ENCODE measurements at regions not wholly inside any gene's neighbourhood (a gene's known extent, or its start where the extent isn't known, plus 50 kb on each side); places are given as distances from the start of the nearest gene placed in this dataset.

GRCh38 chr13:76387566-76387965, 498.6 kb downstream of the KCTD12 start:
- no peak overlapping the region for H3K27ac ChIP-seq (ENCODE audit: low read length)
- DNase-seq (no peak), ATAC-seq (no peak)
- intact Hi-C loops (cut with DNase I), result no loop called here
- H3K4me3 ChIP-seq (ENCODE audit: low read length), result no peak overlapping the region
- WGBS, result 89% methylated on average over 1 of the region's 1 CpG
- H3K27me3 ChIP-seq (ENCODE audit: control insufficient read depth, insufficient read depth), result no peaks in the 10 kb centered on the region
- no peaks in the 10 kb centered on the region for H3K4me1 ChIP-seq (ENCODE audit: control insufficient read depth, insufficient read depth, low read length)
- H3K9me3 ChIP-seq (ENCODE audit: control insufficient read depth, low read length), result no peaks in the 10 kb centered on the region

- no peak for ATAC-seq
- H3K27ac ChIP-seq (ENCODE audit: low read length), result no peak overlapping the region
These were observed 499.9 kb downstream of the KCTD12 start for GRCh38 chr13:76386321-76386720.

DNA sequence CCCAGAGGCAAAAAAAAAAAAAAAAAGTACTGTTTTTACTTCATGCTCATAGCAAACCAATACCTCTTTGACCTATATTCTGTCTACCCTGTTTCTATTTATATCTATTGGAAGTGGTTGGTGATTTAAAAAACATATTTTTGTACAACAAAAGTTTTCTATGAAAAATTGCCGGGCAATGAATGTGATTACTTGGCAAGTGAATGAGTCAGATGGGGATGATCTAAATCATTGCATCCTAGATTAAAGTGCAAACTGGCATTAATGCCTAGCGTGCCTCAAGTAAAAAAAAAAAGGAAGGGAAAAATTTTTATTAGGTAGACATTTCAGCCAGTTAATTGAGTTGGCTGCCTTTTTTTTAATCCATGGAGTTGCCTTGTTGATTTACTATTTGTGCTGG, 500.6 kb downstream of the KCTD12 start:
- no peak overlapping the region for H3K27ac ChIP-seq (ENCODE audit: low read length)
- H3K4me1 ChIP-seq (ENCODE audit: control insufficient read depth, insufficient read depth, low read length), result no peaks in the 10 kb centered on the region
- WGBS, result 87% methylated on average over 2 of the region's 2 CpGs
- H3K4me3 ChIP-seq (ENCODE audit: low read length), result no peak overlapping the region
- ATAC-seq (no peak), DNase-seq (no peak)
- H3K9me3 ChIP-seq (ENCODE audit: control insufficient read depth, low read length), result no peaks in the 10 kb centered on the region
- intact Hi-C loops (cut with DNase I), result no loop called here
- no peaks in the 10 kb centered on the region for H3K27me3 ChIP-seq (ENCODE audit: control insufficient read depth, insufficient read depth)

More at GRCh38 chr13:76386321-76386720, 499.9 kb downstream of the KCTD12 start:
- Histone ChIP-seq H3K27me3 (ENCODE audit: control insufficient read depth, insufficient read depth) (no peaks in the 10 kb centered on the region), H3K4me1 (ENCODE audit: control insufficient read depth, insufficient read depth, low read length) (no peaks in the 10 kb centered on the region), H3K4me3 (ENCODE audit: low read length) (no peak overlapping the region), H3K9me3 (ENCODE audit: control insufficient read depth, low read length) (no peaks in the 10 kb centered on the region)
- intact Hi-C loops (cut with DNase I), result no loop called here
- DNase-seq, result no peak
- 94% methylated on average over 3 of the region's 3 CpGs for WGBS

DNA sequence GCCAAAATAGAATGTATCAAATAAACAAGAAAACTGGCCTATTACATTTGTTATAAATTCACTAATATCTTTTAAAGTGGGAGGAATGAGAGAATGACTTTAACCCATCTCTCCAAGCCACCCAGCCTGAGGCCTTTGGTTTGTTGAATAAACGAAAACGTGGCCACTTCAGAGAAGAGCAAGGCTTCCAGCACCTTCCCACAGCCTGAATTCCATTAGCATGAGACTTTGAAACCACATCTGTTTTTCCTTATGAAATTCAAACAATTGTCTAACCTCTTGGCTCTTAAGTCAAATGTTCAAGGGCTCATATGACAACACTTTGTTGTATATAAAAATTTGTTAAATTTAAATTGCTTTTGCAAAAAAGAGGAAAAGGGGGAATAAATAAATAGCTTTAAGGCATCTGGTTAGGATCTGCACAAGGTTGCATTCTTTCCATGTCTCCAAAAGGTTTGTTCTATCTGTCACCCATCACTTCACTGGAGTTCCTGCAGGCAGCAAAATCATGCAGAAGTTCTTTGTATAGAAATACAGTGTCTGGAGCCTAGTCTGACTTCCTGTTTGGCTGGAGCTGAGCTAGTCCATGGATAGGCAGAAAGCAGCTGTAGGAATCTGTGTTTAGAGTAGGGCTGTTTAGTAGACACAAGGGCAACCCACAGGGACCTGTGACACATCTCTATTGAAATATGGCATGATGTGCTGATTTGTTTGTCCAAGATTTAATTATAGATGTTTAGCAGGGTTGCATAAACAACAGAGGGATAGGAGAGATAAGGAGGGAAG, 502.3 kb downstream of the KCTD12 start:
- no peak for DNase-seq
- intact Hi-C loops (cut with DNase I), result no loop called here

DNA sequence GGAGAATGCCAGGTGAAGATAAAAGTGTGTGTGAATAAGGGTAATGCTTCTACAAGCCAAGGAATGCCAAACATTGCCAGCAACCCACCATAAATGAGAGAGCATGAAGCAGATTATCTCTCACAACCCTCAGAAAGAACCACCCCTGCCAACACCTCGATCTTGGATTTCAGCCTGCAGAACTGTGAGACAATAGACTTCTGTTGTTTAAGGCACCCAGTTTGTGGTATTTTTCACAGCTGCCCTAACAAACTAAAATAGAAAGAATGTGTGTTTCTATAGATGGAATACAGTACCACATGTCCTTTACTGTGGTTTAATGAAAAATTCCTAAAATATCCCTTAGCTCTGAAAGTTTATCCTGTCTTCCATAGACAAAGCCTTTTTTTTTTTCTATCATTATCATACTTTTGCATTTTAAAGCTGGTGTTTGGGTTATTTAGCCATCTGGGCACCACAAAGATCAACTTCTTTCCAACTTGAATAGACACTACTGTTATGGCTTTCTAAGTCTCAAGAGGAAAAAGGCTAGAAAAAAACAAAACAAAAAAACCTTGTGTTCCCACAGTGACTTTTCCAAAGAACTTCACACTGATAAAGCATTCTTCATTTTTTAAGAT, 505.6 kb downstream of the KCTD12 start:
- Histone ChIP-seq H3K27me3 (ENCODE audit: control insufficient read depth, insufficient read depth) (no peaks in the 10 kb centered on the region), H3K4me3 (ENCODE audit: low read length) (no peak overlapping the region), H3K27ac (ENCODE audit: low read length) (no peak overlapping the region), H3K4me1 (ENCODE audit: control insufficient read depth, insufficient read depth, low read length) (no peaks in the 10 kb centered on the region), H3K9me3 (ENCODE audit: control insufficient read depth, low read length) (no peaks in the 10 kb centered on the region)
- DNase-seq, result no peak
- intact Hi-C loops (cut with DNase I), result no loop called here
- no peak for ATAC-seq
- WGBS, result 63% methylated on average over 1 of the region's 1 CpG

More for the DNA sequence above, 502.3 kb downstream of the KCTD12 start:
- WGBS, result 38% methylated on average over 2 of the region's 2 CpGs
- ATAC-seq, result no peak
- Histone ChIP-seq H3K4me3 (ENCODE audit: low read length) (no peak overlapping the region), H3K27me3 (ENCODE audit: control insufficient read depth, insufficient read depth) (no peaks in the 10 kb centered on the region), H3K9me3 (ENCODE audit: control insufficient read depth, low read length) (no peaks in the 10 kb centered on the region), H3K4me1 (ENCODE audit: control insufficient read depth, insufficient read depth, low read length) (no peaks in the 10 kb centered on the region), H3K27ac (ENCODE audit: low read length) (no peak overlapping the region)

DNA sequence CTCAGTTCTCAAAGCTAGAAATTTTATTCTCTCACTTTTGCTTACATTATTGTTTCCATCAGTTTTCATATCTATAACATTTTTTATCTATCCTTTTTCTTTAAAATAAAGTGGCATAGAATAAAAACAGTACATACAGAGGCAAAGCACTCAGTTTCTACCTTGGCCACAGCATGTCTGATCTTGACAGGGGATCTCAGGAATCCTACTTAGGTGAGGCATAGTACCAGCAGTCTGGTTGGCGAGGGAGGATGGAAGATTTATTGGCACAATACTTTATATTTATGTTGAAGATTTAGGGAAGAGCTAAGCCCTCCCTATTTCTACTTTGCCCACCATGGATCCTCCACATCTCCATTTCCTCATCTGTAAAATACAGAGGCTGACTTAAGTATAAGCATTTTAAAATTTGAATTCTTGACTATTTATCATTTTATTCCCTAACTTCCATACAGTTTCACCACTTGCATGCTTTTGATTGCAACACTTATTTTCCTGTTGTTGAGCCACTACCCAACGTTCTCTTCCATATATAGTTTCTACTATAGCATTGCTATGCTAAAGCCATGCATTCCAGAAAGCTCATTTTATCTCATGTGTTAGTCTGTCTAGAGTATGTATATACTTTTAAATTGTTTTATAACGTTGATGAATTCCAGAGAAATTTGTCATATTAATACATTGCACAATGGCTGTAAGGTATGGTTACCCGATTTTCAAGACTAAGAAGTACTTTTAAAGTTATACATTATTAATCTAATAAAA, 506.7 kb downstream of the KCTD12 start:
- Histone ChIP-seq H3K27ac (ENCODE audit: low read length) (no peak overlapping the region), H3K27me3 (ENCODE audit: control insufficient read depth, insufficient read depth) (no peaks in the 10 kb centered on the region), H3K4me3 (ENCODE audit: low read length) (no peak overlapping the region), H3K9me3 (ENCODE audit: control insufficient read depth, low read length) (no peaks in the 10 kb centered on the region), H3K4me1 (ENCODE audit: control insufficient read depth, insufficient read depth, low read length) (no peaks in the 10 kb centered on the region)
- ATAC-seq, result no peak
- 83% methylated on average over 4 of the region's 4 CpGs for WGBS
- intact Hi-C loops (cut with DNase I), result no loop called here
- no peak for DNase-seq

DNA sequence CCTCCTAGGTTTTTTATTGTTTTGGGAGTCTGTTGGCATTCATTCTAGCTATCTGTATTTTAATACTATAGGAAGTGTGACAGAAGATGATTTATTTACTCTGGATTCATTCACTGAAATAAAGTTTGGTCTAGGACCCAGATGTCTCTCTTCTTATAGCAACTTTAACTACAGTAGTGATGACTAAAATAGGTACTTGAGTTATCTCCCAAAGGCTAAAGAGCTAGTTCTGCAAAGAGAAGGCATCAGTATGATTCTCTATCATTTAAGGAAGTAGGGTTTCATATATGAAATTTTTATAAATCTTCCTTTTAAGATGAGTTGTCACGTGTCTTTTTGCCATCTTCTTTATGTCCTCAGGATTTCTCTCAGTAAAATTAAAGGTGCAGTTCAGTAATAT, 507.4 kb downstream of the KCTD12 start:
- DNase-seq (no peak), ATAC-seq (no peak)
- H3K4me3 ChIP-seq (ENCODE audit: low read length), result no peak overlapping the region
- no peak overlapping the region for H3K27ac ChIP-seq (ENCODE audit: low read length)
- intact Hi-C loops (cut with DNase I), result no loop called here
- H3K4me1 ChIP-seq (ENCODE audit: control insufficient read depth, insufficient read depth, low read length), result no peaks in the 10 kb centered on the region
- H3K27me3 ChIP-seq (ENCODE audit: control insufficient read depth, insufficient read depth), result no peaks in the 10 kb centered on the region
- H3K9me3 ChIP-seq (ENCODE audit: control insufficient read depth, low read length), result no peaks in the 10 kb centered on the region
- WGBS, result 76% methylated on average over 1 of the region's 1 CpG

- no peak for DNase-seq
- 96% methylated on average over 2 of the region's 2 CpGs for WGBS
- Histone ChIP-seq H3K9me3 (ENCODE audit: control insufficient read depth, low read length) (no peaks in the 10 kb centered on the region), H3K27ac (ENCODE audit: low read length) (no peak overlapping the region), H3K27me3 (ENCODE audit: control insufficient read depth, insufficient read depth) (no peaks in the 10 kb centered on the region), H3K4me3 (ENCODE audit: low read length) (no peak overlapping the region), H3K4me1 (ENCODE audit: control insufficient read depth, insufficient read depth, low read length) (no peaks in the 10 kb centered on the region)
- ATAC-seq, result no peak
- intact Hi-C loops (cut with DNase I), result no loop called here
These were observed 522.4 kb downstream of the KCTD12 start for GRCh38 chr13:76363682-76364289.

DNA sequence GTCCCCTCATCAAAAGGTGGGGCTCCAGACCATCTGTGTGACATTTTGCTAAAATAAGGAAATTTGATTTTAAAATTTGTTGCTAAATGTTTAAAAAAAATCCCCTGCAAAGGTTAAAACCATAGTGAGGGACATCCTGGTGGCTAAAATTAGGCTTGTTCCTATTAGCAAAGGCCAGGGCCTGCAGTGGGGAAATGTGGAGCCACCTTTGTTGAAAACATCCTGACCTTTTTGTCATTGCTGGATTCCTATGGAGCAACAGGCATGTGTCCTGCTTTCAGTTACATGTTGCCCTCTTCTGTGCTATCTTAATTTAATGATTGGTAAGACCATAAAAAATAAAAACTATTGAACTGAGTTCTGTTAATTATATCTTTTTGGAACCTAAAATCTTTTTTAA, 524.3 kb downstream of the KCTD12 start:
- Histone ChIP-seq H3K4me3 (ENCODE audit: low read length) (no peak overlapping the region), H3K9me3 (ENCODE audit: control insufficient read depth, low read length) (no peaks in the 10 kb centered on the region), H3K27ac (ENCODE audit: low read length) (no peak overlapping the region), H3K4me1 (ENCODE audit: control insufficient read depth, insufficient read depth, low read length) (no peaks in the 10 kb centered on the region), H3K27me3 (ENCODE audit: control insufficient read depth, insufficient read depth) (no peaks in the 10 kb centered on the region)
- DNase-seq (no peak), ATAC-seq (no peak)
- intact Hi-C loops (cut with DNase I), result no loop called here

- DNase-seq, result no peak
- Histone ChIP-seq H3K4me3 (ENCODE audit: low read length) (no peak overlapping the region), H3K9me3 (ENCODE audit: control insufficient read depth, low read length) (no peaks in the 10 kb centered on the region), H3K27me3 (ENCODE audit: control insufficient read depth, insufficient read depth) (no peaks in the 10 kb centered on the region), H3K27ac (ENCODE audit: low read length) (no peak overlapping the region), H3K4me1 (ENCODE audit: control insufficient read depth, insufficient read depth, low read length) (no peaks in the 10 kb centered on the region)
- WGBS, result 72% methylated on average over 5 of the region's 5 CpGs
- intact Hi-C loops (cut with DNase I), result no loop called here
- no peak for ATAC-seq
These were observed 534.5 kb downstream of the KCTD12 start for GRCh38 chr13:76351541-76352229.
